Mesodermal cell (in vitro differentiated cells): ENCODE measurements at regions not wholly inside any gene's neighbourhood (a gene's known extent, or its start where the extent isn't known, plus 50 kb on each side); places are given as distances from the start of the nearest gene placed in this dataset.
"Not testable (repeated sequence)": the region's sequence is repeated elsewhere in the genome, so short reads cannot be mapped to it uniquely, and the experiment has no call there.

Experiments used
- H3K27ac ChIP-seq: 2 replicates; pipeline ENCODE4 v1.7.0; 2013; ENCODE audit warnings: mild to moderate bottlenecking, low read depth, low read length, moderate library complexity; ENCODE audit not compliant: severe bottlenecking
- H3K36me3 ChIP-seq: 2 replicates; pipeline ENCODE4 v1.7.1; 2013; ENCODE audit warnings: mild to moderate bottlenecking, low read length, moderate library complexity; ENCODE audit not compliant: control insufficient read depth, insufficient read depth
- H3K4me1 ChIP-seq: one replicate; pipeline ENCODE4 v1.7.1; 2013; ENCODE audit warnings: mild to moderate bottlenecking, low read length; ENCODE audit not compliant: insufficient read depth, control insufficient read depth, poor library complexity, severe bottlenecking
- H3K4me3 ChIP-seq: 2 replicates; pipeline ENCODE4 v1.7.0; 2013; ENCODE audit warnings: low read length, control low read depth, mild to moderate bottlenecking; ENCODE audit not compliant: insufficient read depth, poor library complexity, severe bottlenecking; ENCODE audit errors: extremely low read depth
- H3K9me3 ChIP-seq: 2 replicates; pipeline ENCODE4 v1.7.1; 2013; ENCODE audit warnings: mild to moderate bottlenecking, low read length, moderate library complexity; ENCODE audit not compliant: control insufficient read depth
- WGBS, 2 experiments: methylation state at CpG; one replicate each; pipeline ENCODE4 v1.1.5; 2013; ENCODE audit warnings: missing lambda C conversion rate in 2 of 2; ENCODE audit not compliant: insufficient coverage in 2 of 2; 5-methylcytosine and 5-hydroxymethylcytosine counted together

GRCh38 chr5:53303105-53303504 lies 177.3 kb upstream of the FST start:
- H3K4me1 ChIP-seq, result no peaks in the 10 kb centered on the region
- no peaks in the 10 kb centered on the region for H3K9me3 ChIP-seq
- H3K36me3 ChIP-seq, result no peaks in the 10 kb centered on the region
- no peak overlapping the region for H3K27ac ChIP-seq
- H3K4me3 ChIP-seq, result no peak overlapping the region
- WGBS, 2 experiments, result 100% methylated on average over 1 of the region's 1 CpG; no CpG with 5 or more reads in 1 of the 2 experiments

- WGBS, 2 experiments, result 83% methylated on average over 1 of the region's 1 CpG; no CpG with 5 or more reads in 1 of the 2 experiments
- not testable (repeated sequence) for H3K9me3 ChIP-seq, H3K4me3 ChIP-seq, H3K4me1 ChIP-seq, H3K27ac ChIP-seq, H3K36me3 ChIP-seq
Observed at GRCh38 chr5:53305316-53305715, 175.1 kb upstream of the FST start.

- Histone ChIP-seq H3K4me3 (no peak overlapping the region), H3K9me3 (no peaks in the 10 kb centered on the region), H3K27ac (no peak overlapping the region), H3K36me3 (no peaks in the 10 kb centered on the region), H3K4me1 (no peaks in the 10 kb centered on the region)
- WGBS, 2 experiments, result no CpG with 5 or more reads among the region's 2 CpGs
Observed at GRCh38 chr5:53309653-53310052, 170.8 kb upstream of the FST start.

GRCh38 chr5:53311681-53312080 lies 168.7 kb upstream of the FST start:
- WGBS, 2 experiments, result no CpG with 5 or more reads among the region's 2 CpGs
- H3K27ac ChIP-seq, result no peak overlapping the region
- no peaks in the 10 kb centered on the region for H3K36me3 ChIP-seq
- H3K9me3 ChIP-seq, result no peaks in the 10 kb centered on the region
- no peak overlapping the region for H3K4me3 ChIP-seq
- H3K4me1 ChIP-seq, result no peaks in the 10 kb centered on the region

GRCh38 chr5:53313145-53313544 lies 167.3 kb upstream of the FST start:
- Histone ChIP-seq H3K27ac (no peak overlapping the region), H3K9me3 (no peaks in the 10 kb centered on the region), H3K36me3 (no peaks in the 10 kb centered on the region), H3K4me3 (no peak overlapping the region), H3K4me1 (no peaks in the 10 kb centered on the region)
- 90% methylated on average over 2 of the region's 2 CpGs; no CpG with 5 or more reads in 1 of the 2 experiments for WGBS, 2 experiments

- WGBS, 2 experiments, result 29% methylated on average over 1 of the region's 2 CpGs; no CpG with 5 or more reads in 1 of the 2 experiments
- no peaks in the 10 kb centered on the region for H3K36me3 ChIP-seq
- no peak overlapping the region for H3K4me3 ChIP-seq
- H3K4me1 ChIP-seq, result no peaks in the 10 kb centered on the region
- no peak overlapping the region for H3K27ac ChIP-seq
- H3K9me3 ChIP-seq, result no peaks in the 10 kb centered on the region
Observed at GRCh38 chr5:53318303-53318702, 162.1 kb upstream of the FST start.

GRCh38 chr5:53319315-53319714 lies 161.1 kb upstream of the FST start:
- WGBS, 2 experiments, result 100% methylated on average over 1 to 3 of the region's 5 CpGs
- no peaks in the 10 kb centered on the region for H3K4me1 ChIP-seq
- H3K9me3 ChIP-seq, result no peaks in the 10 kb centered on the region
- no peak overlapping the region for H3K27ac ChIP-seq
- H3K4me3 ChIP-seq, result no peak overlapping the region
- H3K36me3 ChIP-seq, result no peaks in the 10 kb centered on the region

- Histone ChIP-seq H3K4me3 (no peak overlapping the region), H3K9me3 (no peaks in the 10 kb centered on the region), H3K4me1 (no peaks in the 10 kb centered on the region), H3K36me3 (no peaks in the 10 kb centered on the region), H3K27ac (no peak overlapping the region)
- WGBS, 2 experiments, result no CpG with 5 or more reads among the region's 1 CpG
Observed at GRCh38 chr5:53321073-53321472, 159.4 kb upstream of the FST start.

GRCh38 chr5:53321721-53322120 lies 158.7 kb upstream of the FST start:
- Histone ChIP-seq H3K36me3 (no peaks in the 10 kb centered on the region), H3K9me3 (no peaks in the 10 kb centered on the region), H3K4me1 (no peaks in the 10 kb centered on the region), H3K27ac (no peak overlapping the region), H3K4me3 (no peak overlapping the region)
- WGBS, 2 experiments, result 100% methylated on average over 1 of the region's 2 CpGs; no CpG with 5 or more reads in 1 of the 2 experiments

GRCh38 chr5:53322257-53322656 lies 158.2 kb upstream of the FST start:
- WGBS, 2 experiments, result 80% methylated on average over 1 of the region's 1 CpG; no CpG with 5 or more reads in 1 of the 2 experiments
- H3K27ac ChIP-seq, result no peak overlapping the region
- H3K36me3 ChIP-seq, result no peaks in the 10 kb centered on the region
- H3K4me3 ChIP-seq, result no peak overlapping the region
- no peaks in the 10 kb centered on the region for H3K4me1 ChIP-seq
- H3K9me3 ChIP-seq, result no peaks in the 10 kb centered on the region

GRCh38 chr5:53323511-53323910 lies 156.9 kb upstream of the FST start:
- Histone ChIP-seq H3K4me1 (no peaks in the 10 kb centered on the region), H3K27ac (no peak overlapping the region), H3K36me3 (no peaks in the 10 kb centered on the region), H3K4me3 (no peak overlapping the region), H3K9me3 (no peaks in the 10 kb centered on the region)
- 100% methylated on average over 2 of the region's 2 CpGs; no CpG with 5 or more reads in 1 of the 2 experiments for WGBS, 2 experiments
